ENCODE measurements at regions not wholly inside any gene's neighbourhood (a gene's known extent, or its start where the extent isn't known, plus 50 kb on each side); places are given as distances from the start of the nearest gene placed in this dataset.

DNA sequence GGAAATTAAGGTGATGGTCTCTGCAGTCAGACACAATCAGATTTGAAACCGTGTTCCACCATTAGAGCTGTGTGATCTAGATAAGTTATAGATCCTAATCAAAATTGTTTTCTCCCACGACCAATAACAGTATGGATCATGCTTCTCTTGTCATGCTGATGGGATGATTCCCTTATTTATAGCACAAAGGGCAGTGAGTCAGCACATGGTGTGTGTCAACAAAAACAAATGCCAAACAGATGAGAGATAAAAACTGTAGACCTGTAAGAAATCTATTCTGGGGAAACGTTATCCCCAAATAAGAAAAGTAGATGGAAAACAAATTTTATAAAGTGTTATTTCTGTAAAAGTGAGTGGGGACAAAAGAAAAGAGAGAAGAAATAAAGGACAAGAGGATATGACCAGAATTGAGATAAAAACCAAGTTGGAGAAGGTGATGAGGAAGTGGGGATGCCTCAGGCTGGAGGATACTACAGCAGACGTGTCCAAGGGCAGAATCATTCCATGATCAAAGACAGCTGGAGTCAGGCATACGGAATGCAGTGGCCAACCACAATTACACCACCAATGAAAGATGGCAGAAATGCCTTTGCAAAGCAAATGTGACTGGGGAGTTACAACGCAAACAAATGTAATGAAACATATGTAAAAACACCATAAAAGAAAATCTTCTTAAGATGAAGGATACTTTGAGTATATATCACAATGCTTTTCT lies 377.8 kb upstream of the PRKX start:
- TF ChIP-seq USF1 (IDR thresholded peaks at IDR 0.05; ENCODE audit: borderline replicate concordance, low read depth) (no peak), CTCF (IDR thresholded peaks at IDR 0.05) (no peak)

All from SK-N-SH (cell line).